Thyroid gland (tissue), 4 donors: ENCODE measurements at regions not wholly inside any gene's neighbourhood (a gene's known extent, or its start where the extent isn't known, plus 50 kb on each side); places are given as distances from the start of the nearest gene placed in this dataset.

ENCODE experiments used
- CTCF ChIP-seq, 6 experiments: fragments of 200-600 bp in 3 of 6; fragments of 450-650 bp in 3 of 6; sonication (generic) in 3 of 6; IDR thresholded peaks; one replicate each; pipeline ENCODE4 v1.5.1; 2016 to 2019; ENCODE audit warnings: antibody characterized with exemption in 6 of 6, mild to moderate bottlenecking in 2 of 6, inconsistent platforms in 1 of 6, moderate library complexity in 1 of 6
- POLR2A ChIP-seq, 2 donors: fragments of 450-650 bp; IDR thresholded peaks; one replicate each; pipeline ENCODE4 v1.6.1; 2017; ENCODE audit warnings: antibody characterized with exemption in 2 of 2, mild to moderate bottlenecking in 2 of 2, moderate library complexity in 1 of 2

- TF ChIP-seq CTCF (IDR thresholded peaks at IDR 0.05) (no peak), POLR2A (IDR thresholded peaks at IDR 0.05) (no peak)
These were observed 1089.6 kb upstream of the SORCS1 start for GRCh38 chr10:108254089-108254488.
